SK-N-SH (cell line): ENCODE measurements at regions not wholly inside any gene's neighbourhood (a gene's known extent, or its start where the extent isn't known, plus 50 kb on each side); places are given as distances from the start of the nearest gene placed in this dataset.

Source experiments
- CTCF ChIA-PET: fragments of 300-600, 350-600 bp; formaldehyde crosslinking; extraction: SDS; loops from one replicate; lab custom pipeline; 2021; lab: Yijun Ruan, JAX
- POLR2A ChIA-PET: fragments of 350-600 bp; sonication (Branson Sonifier 250); formaldehyde crosslinking; extraction: SDS; loops from one replicate; lab custom pipeline; 2020; ENCODE audit warnings: antibody characterized with exemption, inconsistent platforms; lab: Yijun Ruan, JAX
- DNase-seq: peaks from one replicate; pipeline ENCODE4 v3.0.0; 2012
- H2AFZ ChIP-seq: fragments of 200-600 bp; sonication (generic); 2 replicates; pipeline ENCODE4 v1.8.1; 2016; ENCODE audit warnings: antibody characterized with exemption, mild to moderate bottlenecking, low read depth
- H3F3A ChIP-seq: fragments of 200-600 bp; sonication (generic); replicated peaks from 2 replicates; pipeline ENCODE3; 2016; ENCODE audit warnings: antibody characterized with exemption, mild to moderate bottlenecking; ENCODE audit not compliant: insufficient read depth
- H3K27ac ChIP-seq, 2 experiments: fragments of 200-500 bp in 1 of 2; fragments of 200-600 bp in 1 of 2; sonication (Bioruptor generic) in 1 of 2; sonication (generic), shearing (Covaris generic) in 1 of 2; 2 replicates each; pipeline versions ENCODE4 v1.5.1 to v1.6.1; 2014 to 2016; ENCODE audit warnings: low read depth in 2 of 2, inconsistent platforms in 1 of 2, low read length in 1 of 2, mild to moderate bottlenecking in 1 of 2, mixed read lengths in 1 of 2
- H3K27me3 ChIP-seq: fragments of 200-600 bp; sonication (generic), shearing (Covaris generic); 2 replicates; pipeline ENCODE4 v1.6.1; 2016; ENCODE audit warnings: mixed run types; ENCODE audit not compliant: insufficient read depth
- H3K36me3 ChIP-seq, 2 experiments: fragments of 200-500 bp in 1 of 2; fragments of 200-600 bp in 1 of 2; sonication (Bioruptor generic) in 1 of 2; sonication (generic) in 1 of 2; replicated peaks in 1 of 2; 2 replicates each; pipeline versions ENCODE3 to v1.5.1; 2014 to 2016; ENCODE audit warnings: low read length in 1 of 2, mild to moderate bottlenecking in 1 of 2; ENCODE audit not compliant: insufficient read depth in 2 of 2, control insufficient read depth in 1 of 2
- H3K4me1 ChIP-seq, 2 experiments: fragments of 200-500 bp in 1 of 2; fragments of 200-600 bp in 1 of 2; sonication (Bioruptor generic) in 1 of 2; sonication (generic), shearing (Covaris generic) in 1 of 2; 2 replicates each; pipeline versions ENCODE4 v1.5.1 to v1.6.1; 2014 to 2016; ENCODE audit warnings: low read depth in 1 of 2, low read length in 1 of 2, mixed run types in 1 of 2; ENCODE audit not compliant: insufficient read depth in 2 of 2, control insufficient read depth in 1 of 2
- H3K4me2 ChIP-seq: fragments of 200-600 bp; sonication (generic), shearing (Covaris generic); 2 replicates; pipeline ENCODE4 v1.6.1; 2017; ENCODE audit warnings: mixed run types
- H3K4me3 ChIP-seq, 2 experiments: fragments of 200-500 bp in 1 of 2; fragments of 200-600 bp in 1 of 2; sonication (Bioruptor generic) in 1 of 2; sonication (generic), shearing (Covaris generic) in 1 of 2; 2 replicates each; pipeline versions ENCODE4 v1.5.1 to v1.8.1; 2014 to 2016; ENCODE audit warnings: low read depth in 2 of 2, inconsistent platforms in 1 of 2, low read length in 1 of 2, mild to moderate bottlenecking in 1 of 2, mixed read lengths in 1 of 2, moderate library complexity in 1 of 2
- H3K79me2 ChIP-seq: fragments of 200-600 bp; sonication (generic); 2 replicates; pipeline ENCODE4 v1.8.1; 2017; ENCODE audit warnings: mild to moderate bottlenecking; ENCODE audit not compliant: insufficient read depth
- H3K9ac ChIP-seq: fragments of 200-600 bp; sonication (generic); 2 replicates; pipeline ENCODE4 v1.6.1; 2017; ENCODE audit warnings: mixed run types
- H3K9me2 ChIP-seq: fragments of 200-600 bp; sonication (generic); 2 replicates; pipeline ENCODE4 v1.6.1; 2017; ENCODE audit warnings: mixed run types
- H3K9me3 ChIP-seq: fragments of 200-600 bp; sonication (generic); 2 replicates; pipeline ENCODE4 v1.6.1; 2017; ENCODE audit warnings: mixed run types, mild to moderate bottlenecking, moderate library complexity
- H4K20me1 ChIP-seq: fragments of 200-600 bp; sonication (generic); 2 replicates; pipeline ENCODE4 v1.6.1; 2017; ENCODE audit warnings: mild to moderate bottlenecking, mixed run types; ENCODE audit not compliant: insufficient read depth
- CHD2 ChIP-seq: fragments of 150-350 bp; IDR thresholded peaks from 2 replicates; pipeline ENCODE4 v1.6.1; 2018; ENCODE audit warnings: low read length; ENCODE audit not compliant: partially characterized antibody
- FOXJ3 ChIP-seq: sonication (generic); formaldehyde crosslinking; IDR thresholded peaks from 2 replicates; pipeline ENCODE4 v1.5.1; 2020; ENCODE audit warnings: mild to moderate bottlenecking, missing genetic modification reagents
- JUND ChIP-seq: IDR thresholded peaks from 2 replicates; pipeline ENCODE4 v1.4.0; 2012
- NRF1 ChIP-seq: IDR thresholded peaks from 2 replicates; pipeline ENCODE4 v1.6.1; 2012; ENCODE audit warnings: low read depth, mild to moderate bottlenecking, low read length
- POLR2AphosphoS5 ChIP-seq: IDR thresholded peaks from 2 replicates; pipeline ENCODE4 v1.6.1; 2012; ENCODE audit warnings: low read depth, low read length
- RAD21 ChIP-seq: IDR thresholded peaks from 2 replicates; pipeline ENCODE4 v1.6.1; 2012; ENCODE audit warnings: mild to moderate bottlenecking, low read length
- RCOR1 ChIP-seq: fragments of 150-350 bp; IDR thresholded peaks from 2 replicates; pipeline ENCODE4 v1.6.1; 2017; ENCODE audit warnings: antibody characterized with exemption, low read length
- RFX5 ChIP-seq: IDR thresholded peaks from 2 replicates; pipeline ENCODE4 v1.6.1; 2012; ENCODE audit warnings: mild to moderate bottlenecking, improper control_type of control experiment, low read length
- SMC3 ChIP-seq: IDR thresholded peaks from 2 replicates; pipeline ENCODE4 v1.6.1; 2012; ENCODE audit warnings: low read depth, low read length, improper control_type of control experiment
- WGBS: methylation state at CpG from one replicate; pipeline ENCODE4 v1.1.6; 2017; ENCODE audit warnings: low lambda C conversion rate; 5-methylcytosine and 5-hydroxymethylcytosine counted together
- TF ChIP-seq, protein P1 (sequence below): fragments of 150-350 bp; IDR thresholded peaks from 2 replicates; pipeline ENCODE4 v1.6.1; 2017; ENCODE audit warnings: antibody characterized with exemption, low read length, low read depth, borderline replicate concordance
- TF ChIP-seq, protein P2 (sequence below): IDR thresholded peaks from 2 replicates; pipeline ENCODE4 v1.4.0; 2012; ENCODE audit warnings: low read depth
- TF ChIP-seq, protein P3 (sequence below): IDR thresholded peaks from 2 replicates; pipeline ENCODE4 v1.4.0; 2012; ENCODE audit warnings: low read depth, borderline replicate concordance
- TF ChIP-seq, protein P4 (sequence below): fragments of 200-600 bp; sonication (generic); IDR thresholded peaks from 2 replicates; pipeline ENCODE4 v1.6.1; 2017; ENCODE audit warnings: antibody characterized with exemption, mild to moderate bottlenecking, moderate library complexity
- TF ChIP-seq, protein P5 (sequence below): IDR thresholded peaks from 2 replicates; pipeline ENCODE4; 2012
- TF ChIP-seq, protein P6 (sequence below): fragments of 150-350 bp; IDR thresholded peaks from 2 replicates; pipeline ENCODE4 v1.6.1; 2016; ENCODE audit warnings: mild to moderate bottlenecking, low read depth, low read length

DNA sequence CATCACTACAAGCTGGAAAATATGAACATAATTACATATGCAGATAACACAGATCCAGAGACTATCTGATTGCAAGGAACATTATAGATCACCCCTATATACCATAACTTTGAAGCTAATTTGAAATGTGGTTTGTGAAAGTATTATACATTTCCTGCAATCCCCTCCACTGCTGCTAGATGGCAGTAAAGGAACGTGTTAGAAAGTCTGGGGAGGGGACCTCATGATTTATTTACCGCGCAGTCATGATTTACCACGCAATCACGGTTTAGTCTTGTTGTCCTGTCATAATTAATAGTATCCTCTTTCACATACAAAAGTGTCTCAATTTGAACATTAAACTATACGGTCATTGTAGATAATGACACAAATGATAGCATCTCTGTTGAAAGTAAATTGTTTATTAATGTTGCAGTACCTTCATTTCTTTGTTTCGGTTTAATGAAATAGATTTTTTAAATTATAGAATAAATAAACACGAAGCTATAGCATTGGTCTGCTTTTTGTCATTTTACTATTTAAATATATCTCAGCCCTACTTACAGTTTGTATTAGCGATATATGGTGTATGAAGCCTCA, 145.3 kb upstream of the PRSS1 start:
- 19% methylated on average over 9 of the region's 9 CpGs for WGBS
- Histone ChIP-seq H3K4me3 (peak overlapping the region; percentile 6 to 7; a peak in 2 of 4 replicates), H2AFZ (no peak overlapping the region), H3K4me2 (no peak overlapping the region), H3K27me3 (no peaks in the 10 kb centered on the region), H3K9ac (no peak overlapping the region), H3F3A (no peaks in the 10 kb centered on the region), H3K4me1 (peaks cover 0 to 5% of the 10 kb centered on the region in 2 experiments; a peak in 2 of 4 replicates), H3K9me2 (no peaks in the 10 kb centered on the region)
- peak; percentile 81 for DNase-seq
- TF ChIP-seq NRF1 (no peak), CHD2 (peak; percentile 78), RCOR1 (0 out of 2 replicates have a peak, but pooled peaks have one; percentile 36), FOXJ3 (CRISPR knock-in tag) (no peak), JUND (no peak), RAD21 (peak; percentile 100), POLR2AphosphoS5 (no peak), SMC3 (peak; percentile 92), RFX5 (no peak; the same call in 1 of the 2 replicates)
- TF ChIP-seq, protein P1, sequence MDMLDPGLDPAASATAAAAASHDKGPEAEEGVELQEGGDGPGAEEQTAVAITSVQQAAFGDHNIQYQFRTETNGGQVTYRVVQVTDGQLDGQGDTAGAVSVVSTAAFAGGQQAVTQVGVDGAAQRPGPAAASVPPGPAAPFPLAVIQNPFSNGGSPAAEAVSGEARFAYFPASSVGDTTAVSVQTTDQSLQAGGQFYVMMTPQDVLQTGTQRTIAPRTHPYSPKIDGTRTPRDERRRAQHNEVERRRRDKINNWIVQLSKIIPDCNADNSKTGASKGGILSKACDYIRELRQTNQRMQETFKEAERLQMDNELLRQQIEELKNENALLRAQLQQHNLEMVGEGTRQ, result no peak
- TF ChIP-seq, protein P2, sequence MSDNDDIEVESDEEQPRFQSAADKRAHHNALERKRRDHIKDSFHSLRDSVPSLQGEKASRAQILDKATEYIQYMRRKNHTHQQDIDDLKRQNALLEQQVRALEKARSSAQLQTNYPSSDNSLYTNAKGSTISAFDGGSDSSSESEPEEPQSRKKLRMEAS, result peak; percentile 40; the same call in 1 of the 2 replicates
- TF ChIP-seq, protein P3, sequence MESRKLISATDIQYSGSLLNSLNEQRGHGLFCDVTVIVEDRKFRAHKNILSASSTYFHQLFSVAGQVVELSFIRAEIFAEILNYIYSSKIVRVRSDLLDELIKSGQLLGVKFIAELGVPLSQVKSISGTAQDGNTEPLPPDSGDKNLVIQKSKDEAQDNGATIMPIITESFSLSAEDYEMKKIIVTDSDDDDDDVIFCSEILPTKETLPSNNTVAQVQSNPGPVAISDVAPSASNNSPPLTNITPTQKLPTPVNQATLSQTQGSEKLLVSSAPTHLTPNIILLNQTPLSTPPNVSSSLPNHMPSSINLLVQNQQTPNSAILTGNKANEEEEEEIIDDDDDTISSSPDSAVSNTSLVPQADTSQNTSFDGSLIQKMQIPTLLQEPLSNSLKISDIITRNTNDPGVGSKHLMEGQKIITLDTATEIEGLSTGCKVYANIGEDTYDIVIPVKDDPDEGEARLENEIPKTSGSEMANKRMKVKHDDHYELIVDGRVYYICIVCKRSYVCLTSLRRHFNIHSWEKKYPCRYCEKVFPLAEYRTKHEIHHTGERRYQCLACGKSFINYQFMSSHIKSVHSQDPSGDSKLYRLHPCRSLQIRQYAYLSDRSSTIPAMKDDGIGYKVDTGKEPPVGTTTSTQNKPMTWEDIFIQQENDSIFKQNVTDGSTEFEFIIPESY, result no peak
- TF ChIP-seq, protein P4, sequence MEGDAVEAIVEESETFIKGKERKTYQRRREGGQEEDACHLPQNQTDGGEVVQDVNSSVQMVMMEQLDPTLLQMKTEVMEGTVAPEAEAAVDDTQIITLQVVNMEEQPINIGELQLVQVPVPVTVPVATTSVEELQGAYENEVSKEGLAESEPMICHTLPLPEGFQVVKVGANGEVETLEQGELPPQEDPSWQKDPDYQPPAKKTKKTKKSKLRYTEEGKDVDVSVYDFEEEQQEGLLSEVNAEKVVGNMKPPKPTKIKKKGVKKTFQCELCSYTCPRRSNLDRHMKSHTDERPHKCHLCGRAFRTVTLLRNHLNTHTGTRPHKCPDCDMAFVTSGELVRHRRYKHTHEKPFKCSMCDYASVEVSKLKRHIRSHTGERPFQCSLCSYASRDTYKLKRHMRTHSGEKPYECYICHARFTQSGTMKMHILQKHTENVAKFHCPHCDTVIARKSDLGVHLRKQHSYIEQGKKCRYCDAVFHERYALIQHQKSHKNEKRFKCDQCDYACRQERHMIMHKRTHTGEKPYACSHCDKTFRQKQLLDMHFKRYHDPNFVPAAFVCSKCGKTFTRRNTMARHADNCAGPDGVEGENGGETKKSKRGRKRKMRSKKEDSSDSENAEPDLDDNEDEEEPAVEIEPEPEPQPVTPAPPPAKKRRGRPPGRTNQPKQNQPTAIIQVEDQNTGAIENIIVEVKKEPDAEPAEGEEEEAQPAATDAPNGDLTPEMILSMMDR, result peak; percentile 99
- TF ChIP-seq, protein P5, sequence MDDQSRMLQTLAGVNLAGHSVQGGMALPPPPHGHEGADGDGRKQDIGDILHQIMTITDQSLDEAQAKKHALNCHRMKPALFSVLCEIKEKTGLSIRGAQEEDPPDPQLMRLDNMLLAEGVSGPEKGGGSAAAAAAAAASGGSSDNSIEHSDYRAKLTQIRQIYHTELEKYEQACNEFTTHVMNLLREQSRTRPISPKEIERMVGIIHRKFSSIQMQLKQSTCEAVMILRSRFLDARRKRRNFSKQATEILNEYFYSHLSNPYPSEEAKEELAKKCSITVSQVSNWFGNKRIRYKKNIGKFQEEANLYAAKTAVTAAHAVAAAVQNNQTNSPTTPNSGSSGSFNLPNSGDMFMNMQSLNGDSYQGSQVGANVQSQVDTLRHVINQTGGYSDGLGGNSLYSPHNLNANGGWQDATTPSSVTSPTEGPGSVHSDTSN, result peak; percentile 45; the same call in 1 of the 2 replicates
- TF ChIP-seq, protein P6, sequence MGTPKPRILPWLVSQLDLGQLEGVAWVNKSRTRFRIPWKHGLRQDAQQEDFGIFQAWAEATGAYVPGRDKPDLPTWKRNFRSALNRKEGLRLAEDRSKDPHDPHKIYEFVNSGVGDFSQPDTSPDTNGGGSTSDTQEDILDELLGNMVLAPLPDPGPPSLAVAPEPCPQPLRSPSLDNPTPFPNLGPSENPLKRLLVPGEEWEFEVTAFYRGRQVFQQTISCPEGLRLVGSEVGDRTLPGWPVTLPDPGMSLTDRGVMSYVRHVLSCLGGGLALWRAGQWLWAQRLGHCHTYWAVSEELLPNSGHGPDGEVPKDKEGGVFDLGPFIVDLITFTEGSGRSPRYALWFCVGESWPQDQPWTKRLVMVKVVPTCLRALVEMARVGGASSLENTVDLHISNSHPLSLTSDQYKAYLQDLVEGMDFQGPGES, result no peak
- TF ChIP-seq, all 33 proteins: peak for 7
- Histone ChIP-seq H3K36me3 (no peaks in the 10 kb centered on the region), H3K9me3 (no peaks in the 10 kb centered on the region), H3K79me2 (no peaks in the 10 kb centered on the region), H3K27ac (no peak overlapping the region), H4K20me1 (no peaks in the 10 kb centered on the region)
- ChIA-PET CTCF (interaction anchor here (0.6 to 15.3 kb wide), 100 partner anchors 8 to 849 kb away, joined by 3 to 417 read pairs (median 5); partner anchors contain the start of genes EPHB6 and PRSS2), POLR2A (interaction anchor here (0.6 to 1.2 kb wide), 2 partner anchors 29 to 69 kb away, joined by 3 to 6 read pairs; no protein-coding TSS in a partner anchor)
